ENCODE measurements at regions not wholly inside any gene's neighbourhood (a gene's known extent, or its start where the extent isn't known, plus 50 kb on each side); places are given as distances from the start of the nearest gene placed in this dataset.

DNA sequence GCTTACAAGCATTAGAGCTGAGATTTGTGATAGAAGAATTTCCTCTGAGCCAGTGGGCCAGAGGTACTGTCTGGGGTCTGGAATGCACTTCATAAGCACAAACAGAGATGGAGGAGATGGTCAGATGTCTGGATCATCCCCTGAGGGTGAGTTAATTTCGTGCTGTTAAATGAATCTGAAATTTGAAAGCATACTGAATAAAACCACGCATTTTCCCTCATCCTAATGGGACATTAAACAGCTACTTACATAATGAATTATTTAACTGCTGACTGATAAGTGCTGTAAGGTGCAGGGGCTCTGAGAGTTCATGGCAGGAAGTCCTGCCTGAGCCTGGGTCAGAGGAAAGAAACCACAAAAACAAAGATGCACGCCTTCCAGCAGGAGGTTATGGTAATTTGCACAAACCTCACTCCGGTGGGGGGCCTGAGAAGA is 136.3 kb upstream of the XYLT1 start:
- CTCF ChIA-PET = interaction anchor here (2.0 kb wide), 1 partner anchor 28 kb away, joined by 7 read pairs; no protein-coding TSS in a partner anchor
- DNase-seq (ENCODE audit: low spot score) (no peak), ATAC-seq (no peak)
- Mint-ChIP-seq H3K27ac (no peak overlapping the region), H3K27me3 (ENCODE audit: low read depth) (no peaks in the 10 kb centered on the region), H3K36me3 (no peaks in the 10 kb centered on the region), H3K4me1 (peaks cover 21% of the 10 kb centered on the region), H3K4me3 (no peak overlapping the region), H3K9me3 (no peaks in the 10 kb centered on the region)
- TF ChIP-seq ZNF219 (CRISPR knock-in tag; IDR thresholded peaks at IDR 0.05; ENCODE audit: borderline replicate concordance) (no peak), IRF1 (CRISPR knock-in tag; IDR thresholded peaks at IDR 0.05) (no peak), KAT7 (CRISPR knock-in tag; IDR thresholded peaks at IDR 0.05; ENCODE audit: borderline replicate concordance) (no peak), SOX15 (CRISPR knock-in tag; IDR thresholded peaks at IDR 0.05) (no peak), FOXP4 (CRISPR knock-in tag; IDR thresholded peaks at IDR 0.05) (no peak), ZNF232 (CRISPR knock-in tag; IDR thresholded peaks at IDR 0.05) (no peak), ZNF671 (CRISPR knock-in tag; IDR thresholded peaks at IDR 0.05) (no peak), TP53 (CRISPR knock-in tag; IDR thresholded peaks at IDR 0.05) (no peak), NR1H2 (CRISPR knock-in tag; IDR thresholded peaks at IDR 0.05) (no peak), FOXJ3 (CRISPR knock-in tag; IDR thresholded peaks at IDR 0.05; ENCODE audit: borderline replicate concordance) (no peak), HMGXB4 (CRISPR knock-in tag; IDR thresholded peaks at IDR 0.05) (no peak), MLX (CRISPR knock-in tag; IDR thresholded peaks at IDR 0.05) (no peak)
- TF ChIP-seq, protein P1, sequence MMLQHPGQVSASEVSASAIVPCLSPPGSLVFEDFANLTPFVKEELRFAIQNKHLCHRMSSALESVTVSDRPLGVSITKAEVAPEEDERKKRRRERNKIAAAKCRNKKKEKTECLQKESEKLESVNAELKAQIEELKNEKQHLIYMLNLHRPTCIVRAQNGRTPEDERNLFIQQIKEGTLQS (CRISPR knock-in tag; conservative IDR thresholded peaks at IDR 0.05) = no peak
- TF ChIP-seq, protein P2, sequence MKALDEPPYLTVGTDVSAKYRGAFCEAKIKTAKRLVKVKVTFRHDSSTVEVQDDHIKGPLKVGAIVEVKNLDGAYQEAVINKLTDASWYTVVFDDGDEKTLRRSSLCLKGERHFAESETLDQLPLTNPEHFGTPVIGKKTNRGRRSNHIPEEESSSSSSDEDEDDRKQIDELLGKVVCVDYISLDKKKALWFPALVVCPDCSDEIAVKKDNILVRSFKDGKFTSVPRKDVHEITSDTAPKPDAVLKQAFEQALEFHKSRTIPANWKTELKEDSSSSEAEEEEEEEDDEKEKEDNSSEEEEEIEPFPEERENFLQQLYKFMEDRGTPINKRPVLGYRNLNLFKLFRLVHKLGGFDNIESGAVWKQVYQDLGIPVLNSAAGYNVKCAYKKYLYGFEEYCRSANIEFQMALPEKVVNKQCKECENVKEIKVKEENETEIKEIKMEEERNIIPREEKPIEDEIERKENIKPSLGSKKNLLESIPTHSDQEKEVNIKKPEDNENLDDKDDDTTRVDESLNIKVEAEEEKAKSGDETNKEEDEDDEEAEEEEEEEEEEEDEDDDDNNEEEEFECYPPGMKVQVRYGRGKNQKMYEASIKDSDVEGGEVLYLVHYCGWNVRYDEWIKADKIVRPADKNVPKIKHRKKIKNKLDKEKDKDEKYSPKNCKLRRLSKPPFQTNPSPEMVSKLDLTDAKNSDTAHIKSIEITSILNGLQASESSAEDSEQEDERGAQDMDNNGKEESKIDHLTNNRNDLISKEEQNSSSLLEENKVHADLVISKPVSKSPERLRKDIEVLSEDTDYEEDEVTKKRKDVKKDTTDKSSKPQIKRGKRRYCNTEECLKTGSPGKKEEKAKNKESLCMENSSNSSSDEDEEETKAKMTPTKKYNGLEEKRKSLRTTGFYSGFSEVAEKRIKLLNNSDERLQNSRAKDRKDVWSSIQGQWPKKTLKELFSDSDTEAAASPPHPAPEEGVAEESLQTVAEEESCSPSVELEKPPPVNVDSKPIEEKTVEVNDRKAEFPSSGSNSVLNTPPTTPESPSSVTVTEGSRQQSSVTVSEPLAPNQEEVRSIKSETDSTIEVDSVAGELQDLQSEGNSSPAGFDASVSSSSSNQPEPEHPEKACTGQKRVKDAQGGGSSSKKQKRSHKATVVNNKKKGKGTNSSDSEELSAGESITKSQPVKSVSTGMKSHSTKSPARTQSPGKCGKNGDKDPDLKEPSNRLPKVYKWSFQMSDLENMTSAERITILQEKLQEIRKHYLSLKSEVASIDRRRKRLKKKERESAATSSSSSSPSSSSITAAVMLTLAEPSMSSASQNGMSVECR (CRISPR knock-in tag; IDR thresholded peaks at IDR 0.05; ENCODE audit: borderline replicate concordance) = no peak
- POLR2A ChIA-PET = no interaction called here

- CTCF ChIA-PET = no interaction called here
- H3K4me3 Mint-ChIP-seq = no peak overlapping the region
- no peak for DNase-seq (ENCODE audit: low spot score)
- no peaks in the 10 kb centered on the region for H3K27me3 Mint-ChIP-seq (ENCODE audit: low read depth)
- no peak overlapping the region for H3K27ac Mint-ChIP-seq
- no peaks in the 10 kb centered on the region for H3K36me3 Mint-ChIP-seq
- no peak for TF ChIP-seq ZNF219 (CRISPR knock-in tag; IDR thresholded peaks at IDR 0.05; ENCODE audit: borderline replicate concordance)
- no peak for TF ChIP-seq ZNF317 (CRISPR knock-in tag; IDR thresholded peaks at IDR 0.05; ENCODE audit: borderline replicate concordance, low read depth)
- no peak for TF ChIP-seq RORB (CRISPR knock-in tag; IDR thresholded peaks at IDR 0.05)
- TF ChIP-seq ZNF281 (CRISPR knock-in tag; IDR thresholded peaks at IDR 0.05) = no peak
- TF ChIP-seq NR1H2 (CRISPR knock-in tag; IDR thresholded peaks at IDR 0.05) = no peak
- TF ChIP-seq ATF6 (CRISPR knock-in tag; IDR thresholded peaks at IDR 0.05) = no peak
- POLR2A ChIA-PET = no interaction called here
- H3K4me1 Mint-ChIP-seq = peaks cover 16% of the 10 kb centered on the region
- ATAC-seq = no peak
- H3K9me3 Mint-ChIP-seq = no peaks in the 10 kb centered on the region
Observed at GRCh38 chr16:17606460-17606859, 135.7 kb upstream of the XYLT1 start.

Measured in WTC11 (cell line).